Loucy (cell line): ENCODE measurements at regions not wholly inside any gene's neighbourhood (a gene's known extent, or its start where the extent isn't known, plus 50 kb on each side); places are given as distances from the start of the nearest gene placed in this dataset.

Experiments used
- EZH2phosphoT487 ChIP-seq: fragments of 200-600 bp; IDR thresholded peaks from 2 replicates; pipeline ENCODE4 v1.6.1; 2018; ENCODE audit warnings: antibody characterized with exemption, mild to moderate bottlenecking, moderate library complexity, borderline replicate concordance
- TF ChIP-seq, protein P1 (sequence below): fragments of 200-600 bp; sonication (generic); conservative IDR thresholded peaks from 2 replicates; pipeline ENCODE4 v1.5.1; 2014; ENCODE audit warnings: mild to moderate bottlenecking, antibody characterized with exemption, low read length

DNA sequence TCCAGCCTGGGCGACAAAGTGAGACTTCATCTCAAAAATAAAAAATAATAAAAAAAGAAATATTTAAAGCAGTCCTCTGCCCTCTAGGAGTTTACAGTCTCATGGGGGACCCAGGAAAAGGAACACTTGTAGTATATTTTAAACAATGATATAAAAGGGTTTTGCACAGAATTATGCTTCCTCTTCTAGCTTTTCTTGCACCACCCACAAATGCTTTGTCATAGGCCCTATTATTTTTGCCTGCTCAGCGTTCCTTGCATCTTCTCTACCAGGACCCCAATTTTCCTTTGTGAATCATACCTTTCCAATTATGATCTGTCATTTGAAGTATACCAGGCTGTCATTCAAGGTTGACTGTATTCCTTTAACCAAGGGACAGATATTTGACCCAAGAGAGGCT is 164.8 kb upstream of the CDKN2B start:
- TF ChIP-seq, protein P1, sequence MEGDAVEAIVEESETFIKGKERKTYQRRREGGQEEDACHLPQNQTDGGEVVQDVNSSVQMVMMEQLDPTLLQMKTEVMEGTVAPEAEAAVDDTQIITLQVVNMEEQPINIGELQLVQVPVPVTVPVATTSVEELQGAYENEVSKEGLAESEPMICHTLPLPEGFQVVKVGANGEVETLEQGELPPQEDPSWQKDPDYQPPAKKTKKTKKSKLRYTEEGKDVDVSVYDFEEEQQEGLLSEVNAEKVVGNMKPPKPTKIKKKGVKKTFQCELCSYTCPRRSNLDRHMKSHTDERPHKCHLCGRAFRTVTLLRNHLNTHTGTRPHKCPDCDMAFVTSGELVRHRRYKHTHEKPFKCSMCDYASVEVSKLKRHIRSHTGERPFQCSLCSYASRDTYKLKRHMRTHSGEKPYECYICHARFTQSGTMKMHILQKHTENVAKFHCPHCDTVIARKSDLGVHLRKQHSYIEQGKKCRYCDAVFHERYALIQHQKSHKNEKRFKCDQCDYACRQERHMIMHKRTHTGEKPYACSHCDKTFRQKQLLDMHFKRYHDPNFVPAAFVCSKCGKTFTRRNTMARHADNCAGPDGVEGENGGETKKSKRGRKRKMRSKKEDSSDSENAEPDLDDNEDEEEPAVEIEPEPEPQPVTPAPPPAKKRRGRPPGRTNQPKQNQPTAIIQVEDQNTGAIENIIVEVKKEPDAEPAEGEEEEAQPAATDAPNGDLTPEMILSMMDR = no peak
- TF ChIP-seq EZH2phosphoT487 = no peak
